ENCODE measurements at regions not wholly inside any gene's neighbourhood (a gene's known extent, or its start where the extent isn't known, plus 50 kb on each side); places are given as distances from the start of the nearest gene placed in this dataset.

GRCh38 chr18:64918851-64919250, 770.0 kb upstream of the LINC00305 start:
- TF ChIP-seq, protein P1, sequence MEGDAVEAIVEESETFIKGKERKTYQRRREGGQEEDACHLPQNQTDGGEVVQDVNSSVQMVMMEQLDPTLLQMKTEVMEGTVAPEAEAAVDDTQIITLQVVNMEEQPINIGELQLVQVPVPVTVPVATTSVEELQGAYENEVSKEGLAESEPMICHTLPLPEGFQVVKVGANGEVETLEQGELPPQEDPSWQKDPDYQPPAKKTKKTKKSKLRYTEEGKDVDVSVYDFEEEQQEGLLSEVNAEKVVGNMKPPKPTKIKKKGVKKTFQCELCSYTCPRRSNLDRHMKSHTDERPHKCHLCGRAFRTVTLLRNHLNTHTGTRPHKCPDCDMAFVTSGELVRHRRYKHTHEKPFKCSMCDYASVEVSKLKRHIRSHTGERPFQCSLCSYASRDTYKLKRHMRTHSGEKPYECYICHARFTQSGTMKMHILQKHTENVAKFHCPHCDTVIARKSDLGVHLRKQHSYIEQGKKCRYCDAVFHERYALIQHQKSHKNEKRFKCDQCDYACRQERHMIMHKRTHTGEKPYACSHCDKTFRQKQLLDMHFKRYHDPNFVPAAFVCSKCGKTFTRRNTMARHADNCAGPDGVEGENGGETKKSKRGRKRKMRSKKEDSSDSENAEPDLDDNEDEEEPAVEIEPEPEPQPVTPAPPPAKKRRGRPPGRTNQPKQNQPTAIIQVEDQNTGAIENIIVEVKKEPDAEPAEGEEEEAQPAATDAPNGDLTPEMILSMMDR (IDR thresholded peaks at IDR 0.05; ENCODE audit: insufficient read depth, low read length, missing control alignments), result no peak
- no peak overlapping the region for H3K4me3 ChIP-seq (ENCODE audit: low read depth, low read length)
- DNase-seq (ENCODE audit: low read depth, low spot score), result no peak
- ChIA-PET CTCF (no interaction called here), POLR2A (no interaction called here)

DNA sequence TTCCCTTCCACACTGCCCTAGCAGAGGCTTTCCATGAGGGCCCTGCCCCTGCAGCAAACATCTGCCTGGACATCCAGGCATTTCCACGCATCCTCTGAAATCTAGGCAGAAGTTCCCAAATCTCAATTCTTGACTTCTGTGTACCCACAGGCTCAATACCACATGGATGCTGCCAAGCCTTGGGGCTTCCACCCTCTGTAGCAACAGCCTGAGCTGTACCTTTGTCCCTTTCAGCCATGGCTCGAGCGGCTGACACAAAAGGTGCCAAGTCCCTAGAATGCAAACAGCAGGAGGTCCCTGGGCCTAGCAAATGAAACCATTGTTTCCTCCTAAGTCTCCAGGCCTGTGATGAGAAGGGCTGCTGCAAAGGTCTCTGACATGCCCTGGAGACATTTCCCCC, 744.5 kb upstream of the LINC00305 start:
- no peak overlapping the region for H3K4me3 ChIP-seq (ENCODE audit: low read depth, low read length)
- POLR2A ChIA-PET, result no interaction called here
- DNase-seq (ENCODE audit: low read depth, low spot score), result no peak
- CTCF ChIA-PET, result no interaction called here
- TF ChIP-seq, protein P1 (IDR thresholded peaks at IDR 0.05; ENCODE audit: insufficient read depth, low read length, missing control alignments), result no peak

DNA sequence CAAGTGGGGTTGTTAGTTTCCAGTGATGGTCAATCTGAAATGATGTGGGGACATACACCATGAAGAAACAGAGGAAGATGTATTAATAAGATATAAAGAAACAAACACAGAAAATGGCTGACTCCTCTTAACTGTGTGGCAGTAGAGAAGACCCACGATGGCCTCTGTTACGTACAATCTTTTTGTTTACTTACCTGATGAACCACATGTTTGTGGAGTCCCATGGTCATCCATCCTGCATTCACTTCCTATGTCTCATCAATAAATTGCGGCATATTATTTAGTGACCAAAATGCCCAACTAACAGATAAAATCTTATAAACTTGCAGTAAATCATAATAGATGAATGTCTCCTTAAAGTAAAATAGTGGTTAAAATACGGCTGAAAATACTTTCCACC, 740.1 kb upstream of the LINC00305 start:
- H3K4me3 ChIP-seq (ENCODE audit: low read depth, low read length), result no peak overlapping the region
- no peak for DNase-seq (ENCODE audit: low read depth, low spot score)
- ChIA-PET POLR2A (no interaction called here), CTCF (no interaction called here)
- TF ChIP-seq, protein P1 (IDR thresholded peaks at IDR 0.05; ENCODE audit: insufficient read depth, low read length, missing control alignments), result no peak

DNA sequence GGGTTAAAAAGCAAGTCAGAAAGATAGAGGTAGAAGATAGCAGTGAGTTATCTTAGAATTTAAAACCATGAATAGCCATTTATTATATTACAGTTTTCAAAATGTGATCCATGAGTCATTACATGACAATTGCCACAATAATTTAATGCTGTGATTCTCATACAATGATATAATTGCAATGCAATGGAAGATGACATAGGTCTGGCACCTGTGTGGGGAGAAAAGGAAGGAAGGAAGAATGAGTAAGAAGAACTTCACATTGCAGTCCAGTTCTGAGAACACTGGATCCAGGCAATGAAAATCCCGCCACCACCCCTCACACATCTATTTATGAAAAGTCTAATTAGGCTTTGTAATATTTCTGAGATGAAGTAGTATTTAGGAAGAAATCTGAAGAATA, 738.1 kb upstream of the LINC00305 start:
- TF ChIP-seq, protein P1 (IDR thresholded peaks at IDR 0.05; ENCODE audit: insufficient read depth, low read length, missing control alignments), result no peak
- ChIA-PET POLR2A (no interaction called here), CTCF (no interaction called here)
- no peak for DNase-seq (ENCODE audit: low read depth, low spot score)
- no peak overlapping the region for H3K4me3 ChIP-seq (ENCODE audit: low read depth, low read length)

GRCh38 chr18:64882896-64883295, 734.0 kb upstream of the LINC00305 start:
- CTCF ChIA-PET, result no interaction called here
- POLR2A ChIA-PET, result no interaction called here
- TF ChIP-seq, protein P1 (IDR thresholded peaks at IDR 0.05; ENCODE audit: insufficient read depth, low read length, missing control alignments), result no peak
- DNase-seq (ENCODE audit: low read depth, low spot score), result no peak
- no peak overlapping the region for H3K4me3 ChIP-seq (ENCODE audit: low read depth, low read length)

DNA sequence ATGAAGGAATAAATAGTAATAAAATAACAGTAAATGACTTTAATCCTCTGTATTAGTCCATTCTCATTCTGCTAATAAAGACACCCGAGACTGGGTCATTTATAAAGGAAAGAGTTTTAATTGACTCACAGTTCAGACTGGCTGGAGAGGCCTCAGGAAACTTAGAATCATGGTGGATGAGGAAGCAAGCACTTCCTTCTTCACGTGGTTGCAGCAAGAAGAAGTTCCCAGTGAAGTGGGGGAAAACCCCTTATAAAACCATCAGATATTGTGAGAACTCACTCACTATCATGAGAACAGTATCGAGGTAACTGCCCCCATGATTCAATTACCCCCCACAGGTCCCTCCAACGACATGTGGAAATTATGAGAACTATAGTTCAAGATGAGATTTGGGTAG, 727.9 kb upstream of the LINC00305 start:
- POLR2A ChIA-PET, result no interaction called here
- TF ChIP-seq, protein P1 (IDR thresholded peaks at IDR 0.05; ENCODE audit: insufficient read depth, low read length, missing control alignments), result no peak

More for the DNA sequence above, 727.9 kb upstream of the LINC00305 start:
- no peak overlapping the region for H3K4me3 ChIP-seq (ENCODE audit: low read depth, low read length)
- no peak for DNase-seq (ENCODE audit: low read depth, low spot score)
- CTCF ChIA-PET, result no interaction called here
